ENCODE measurements at regions not wholly inside any gene's neighbourhood (a gene's known extent, or its start where the extent isn't known, plus 50 kb on each side); places are given as distances from the start of the nearest gene placed in this dataset.

- TF ChIP-seq CTCF (IDR thresholded peaks at IDR 0.05): no peak
- no peak for TF ChIP-seq POLR2A (IDR thresholded peaks at IDR 0.05)
- TF ChIP-seq POLR2AphosphoS5 (IDR thresholded peaks at IDR 0.05): no peak
These were observed 369.4 kb upstream of the SLCO3A1 start for GRCh38 chr15:91484141-91484540.
